A673 (cell line): ENCODE measurements at regions not wholly inside any gene's neighbourhood (a gene's known extent, or its start where the extent isn't known, plus 50 kb on each side); places are given as distances from the start of the nearest gene placed in this dataset.

Experiments used
- BruUV-seq: library from RNA; stranded (reverse); fragments of 400-500 nt; replicated peaks from 2 replicates; lab custom pipeline; 2021; lab: Mats Ljungman, UMichigan
- CTCF ChIA-PET: fragments of 300-600 bp; sonication (Branson Sonifier 250); formaldehyde crosslinking; loops from one replicate; lab custom pipeline; 2022; ENCODE audit warnings: antibody characterized with exemption; lab: Charles Lee
- POLR2A ChIA-PET: fragments of 300-600 bp; sonication (Branson Sonifier 250); formaldehyde crosslinking; loops from one replicate; lab custom pipeline; 2022; ENCODE audit warnings: antibody characterized with exemption; ENCODE audit not compliant: low non-redundant PET; lab: Charles Lee
- DNase-seq: peaks from one replicate; pipeline ENCODE4 v3.0.0-alpha.2; 2015; ENCODE audit warnings: low spot score
- H3K27ac ChIP-seq: fragments of 200-600 bp; sonication (generic); 2 replicates; pipeline ENCODE4 v1.5.1; 2016; ENCODE audit warnings: mixed run types, low read depth, mild to moderate bottlenecking, mixed read lengths, antibody characterized with exemption, low read length; ENCODE audit not compliant: poor library complexity, severe bottlenecking
- H3K27me3 ChIP-seq: fragments of 200-600 bp; sonication (generic); replicated peaks from 2 replicates; pipeline ENCODE4 v1.6.1; 2017; ENCODE audit warnings: mixed run types, low read depth, mild to moderate bottlenecking, mixed read lengths, antibody characterized with exemption, low read length; ENCODE audit not compliant: insufficient read depth, poor library complexity
- H3K36me3 ChIP-seq: fragments of 200-600 bp; sonication (generic); 2 replicates; pipeline ENCODE4 v1.6.1; 2016; ENCODE audit warnings: mixed run types, mild to moderate bottlenecking, mixed read lengths, antibody characterized with exemption, low read length; ENCODE audit not compliant: insufficient read depth, poor library complexity, severe bottlenecking
- H3K4me1 ChIP-seq: fragments of 200-600 bp; sonication (generic); 2 replicates; pipeline ENCODE4 v1.6.1; 2017; ENCODE audit warnings: mixed run types, mild to moderate bottlenecking, mixed read lengths, antibody characterized with exemption, low read length; ENCODE audit not compliant: insufficient read depth, poor library complexity, severe bottlenecking
- H3K4me3 ChIP-seq: fragments of 200-600 bp; sonication (generic); 2 replicates; pipeline ENCODE4 v1.5.1; 2016; ENCODE audit warnings: low read depth, mixed run types, mild to moderate bottlenecking, mixed read lengths, low read length; ENCODE audit not compliant: poor library complexity, severe bottlenecking
- H3K9me3 ChIP-seq: fragments of 200-600 bp; sonication (generic); 2 replicates; pipeline ENCODE4 v1.6.1; 2016; ENCODE audit warnings: mixed run types, low read depth, mild to moderate bottlenecking, mixed read lengths, antibody characterized with exemption, low read length; ENCODE audit not compliant: poor library complexity, severe bottlenecking
- EZH2 ChIP-seq: fragments of 200-600 bp; sonication (generic); IDR thresholded peaks from 2 replicates; pipeline ENCODE4 v1.6.1; 2017; ENCODE audit warnings: borderline replicate concordance, low read depth, mild to moderate bottlenecking, mixed read lengths, antibody characterized with exemption, low read length; ENCODE audit not compliant: poor library complexity, severe bottlenecking
- intact Hi-C: fragments of 100-400 bp; cut with micrococcal nuclease; formaldehyde crosslinking; loops from one replicate; pipeline ENCODE4 v1.10.0; 2022; ENCODE audit not compliant: unreplicated experiment
- TF ChIP-seq, protein P1 (sequence below): fragments of 300-800, 200-600 bp; sonication (generic); conservative IDR thresholded peaks from 2 replicates; pipeline ENCODE4 v1.5.1; 2017; ENCODE audit warnings: low read depth, mild to moderate bottlenecking, antibody characterized with exemption, low read length, moderate library complexity, mixed read lengths

DNA sequence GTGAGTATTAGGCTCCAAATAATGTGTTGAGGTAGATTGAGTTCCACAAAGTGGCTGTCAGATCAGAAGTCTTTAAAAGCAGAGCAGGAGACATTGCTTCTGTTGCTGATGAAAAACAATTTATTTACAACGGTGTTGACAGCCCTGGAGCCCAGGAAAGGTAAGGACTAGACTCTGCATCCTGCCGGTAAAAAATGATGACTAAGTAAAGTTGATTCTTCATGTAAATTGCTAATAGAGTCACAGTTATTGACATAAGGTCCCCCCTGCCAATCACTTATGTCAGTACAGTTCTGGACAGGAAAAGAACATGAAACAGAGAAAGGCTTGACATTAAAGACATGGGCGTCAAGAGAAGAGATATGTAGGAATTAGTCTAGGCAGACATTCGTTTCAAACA, 552.5 kb downstream of the HTR1A start:
- intact Hi-C loops: loop anchor here (10.0 kb wide), 1 partner anchor 1205 kb away; no protein-coding TSS in a partner anchor
- no TSS peak for BruUV-seq
- no peak for TF ChIP-seq EZH2
- TF ChIP-seq, protein P1, sequence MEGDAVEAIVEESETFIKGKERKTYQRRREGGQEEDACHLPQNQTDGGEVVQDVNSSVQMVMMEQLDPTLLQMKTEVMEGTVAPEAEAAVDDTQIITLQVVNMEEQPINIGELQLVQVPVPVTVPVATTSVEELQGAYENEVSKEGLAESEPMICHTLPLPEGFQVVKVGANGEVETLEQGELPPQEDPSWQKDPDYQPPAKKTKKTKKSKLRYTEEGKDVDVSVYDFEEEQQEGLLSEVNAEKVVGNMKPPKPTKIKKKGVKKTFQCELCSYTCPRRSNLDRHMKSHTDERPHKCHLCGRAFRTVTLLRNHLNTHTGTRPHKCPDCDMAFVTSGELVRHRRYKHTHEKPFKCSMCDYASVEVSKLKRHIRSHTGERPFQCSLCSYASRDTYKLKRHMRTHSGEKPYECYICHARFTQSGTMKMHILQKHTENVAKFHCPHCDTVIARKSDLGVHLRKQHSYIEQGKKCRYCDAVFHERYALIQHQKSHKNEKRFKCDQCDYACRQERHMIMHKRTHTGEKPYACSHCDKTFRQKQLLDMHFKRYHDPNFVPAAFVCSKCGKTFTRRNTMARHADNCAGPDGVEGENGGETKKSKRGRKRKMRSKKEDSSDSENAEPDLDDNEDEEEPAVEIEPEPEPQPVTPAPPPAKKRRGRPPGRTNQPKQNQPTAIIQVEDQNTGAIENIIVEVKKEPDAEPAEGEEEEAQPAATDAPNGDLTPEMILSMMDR: no peak

DNA sequence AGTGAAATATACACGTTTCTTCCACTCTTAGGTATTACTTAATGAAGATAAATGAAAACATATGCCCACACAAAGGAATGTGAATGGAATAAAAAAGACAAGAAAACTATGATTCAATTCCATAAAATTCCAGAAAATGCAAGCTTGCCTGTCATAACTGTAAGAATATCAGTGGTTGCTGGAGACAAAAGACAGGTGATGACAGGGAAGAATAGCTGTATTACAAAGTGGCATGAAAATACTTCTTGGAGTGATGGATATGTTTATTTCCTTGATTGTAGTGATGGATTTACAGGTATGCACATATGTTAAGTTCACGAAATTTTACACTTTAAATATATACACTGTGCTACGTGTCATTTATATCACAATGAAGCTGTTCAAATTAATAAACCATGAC, 553.3 kb downstream of the HTR1A start:
- Histone ChIP-seq H3K27ac (no peak overlapping the region), H3K9me3 (no peaks in the 10 kb centered on the region), H3K4me3 (no peak overlapping the region), H3K27me3 (peaks cover 6% of the 10 kb centered on the region), H3K36me3 (no peaks in the 10 kb centered on the region), H3K4me1 (no peaks in the 10 kb centered on the region)
- CTCF ChIA-PET: no interaction called here
- TF ChIP-seq, protein P1: no peak
- no peak for TF ChIP-seq EZH2
- no peak for DNase-seq
- BruUV-seq: no TSS peak
- intact Hi-C loops: loop anchor here (10.0 kb wide), 1 partner anchor 1206 kb away; no protein-coding TSS in a partner anchor
- POLR2A ChIA-PET: no interaction called here

More for the DNA sequence above, 552.5 kb downstream of the HTR1A start:
- no peaks in the 10 kb centered on the region for H3K4me1 ChIP-seq
- no peaks in the 10 kb centered on the region for H3K9me3 ChIP-seq
- no peaks in the 10 kb centered on the region for H3K36me3 ChIP-seq
- no peak for DNase-seq
- H3K27me3 ChIP-seq: peaks cover 6% of the 10 kb centered on the region
- ChIA-PET POLR2A (no interaction called here), CTCF (no interaction called here)
- H3K4me3 ChIP-seq: no peak overlapping the region
- H3K27ac ChIP-seq: no peak overlapping the region

DNA sequence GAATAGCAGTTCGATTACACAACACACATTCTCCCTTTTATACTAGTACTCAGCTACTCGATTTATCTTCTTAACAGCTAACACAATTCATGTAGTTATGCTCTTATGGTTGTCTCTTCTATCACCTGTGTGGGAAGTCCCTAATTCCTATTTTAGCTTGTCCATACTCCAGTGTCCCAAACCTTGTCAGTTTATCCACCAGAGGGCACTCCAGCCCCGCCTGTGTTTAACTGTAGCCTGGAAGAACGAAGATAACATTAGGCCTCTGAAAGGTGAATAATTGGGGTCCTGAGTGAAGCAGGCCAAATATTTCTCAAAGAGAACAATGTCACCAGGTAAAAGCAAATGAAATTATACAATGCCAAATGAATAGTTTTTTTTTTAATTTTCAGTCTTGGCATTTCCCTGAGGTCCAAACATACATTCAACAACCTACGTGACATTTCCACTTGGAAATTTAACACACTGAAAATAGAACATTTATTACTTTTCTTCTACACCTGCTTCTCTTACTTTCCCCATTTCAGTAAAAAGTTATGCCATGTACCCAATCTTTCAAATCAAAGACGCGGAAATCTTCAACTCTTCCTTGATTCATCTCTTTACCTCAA, 560.7 kb downstream of the HTR1A start:
- Histone ChIP-seq H3K9me3 (no peaks in the 10 kb centered on the region), H3K4me3 (no peak overlapping the region), H3K36me3 (no peaks in the 10 kb centered on the region), H3K27ac (no peak overlapping the region), H3K4me1 (no peaks in the 10 kb centered on the region), H3K27me3 (peaks cover 19% of the 10 kb centered on the region)
- POLR2A ChIA-PET: interaction anchor here (0.7 kb wide), 1 partner anchor 11 kb away, joined by 3 read pairs; no protein-coding TSS in a partner anchor
- no TSS peak for BruUV-seq
- intact Hi-C loops: loop anchor here (1.0 to 10.0 kb wide), 4 partner anchors 274 to 1213 kb away; no protein-coding TSS in a partner anchor
- peak; percentile 68 for DNase-seq
- CTCF ChIA-PET: no interaction called here
- TF ChIP-seq, protein P1: peak; percentile 90
- no peak for TF ChIP-seq EZH2
